ENCODE measurements at regions not wholly inside any gene's neighbourhood (a gene's known extent, or its start where the extent isn't known, plus 50 kb on each side); places are given as distances from the start of the nearest gene placed in this dataset.
"Not testable (repeated sequence)": the region's sequence is repeated elsewhere in the genome, so short reads cannot be mapped to it uniquely, and the experiment has no call there.

GRCh38 chr14:105704492-105704891, 178.1 kb downstream of the TMEM121 start:
- not testable (repeated sequence) for TF ChIP-seq CTCF (IDR thresholded peaks at IDR 0.05); EZH2 (IDR thresholded peaks at IDR 0.05; ENCODE audit: borderline replicate concordance, insufficient read depth, low read depth, low read length, poor library complexity, severe bottlenecking)
